ENCODE measurements at regions not wholly inside any gene's neighbourhood (a gene's known extent, or its start where the extent isn't known, plus 50 kb on each side); places are given as distances from the start of the nearest gene placed in this dataset.
"Not testable (repeated sequence)": the region's sequence is repeated elsewhere in the genome, so short reads cannot be mapped to it uniquely, and the experiment has no call there.

DNA sequence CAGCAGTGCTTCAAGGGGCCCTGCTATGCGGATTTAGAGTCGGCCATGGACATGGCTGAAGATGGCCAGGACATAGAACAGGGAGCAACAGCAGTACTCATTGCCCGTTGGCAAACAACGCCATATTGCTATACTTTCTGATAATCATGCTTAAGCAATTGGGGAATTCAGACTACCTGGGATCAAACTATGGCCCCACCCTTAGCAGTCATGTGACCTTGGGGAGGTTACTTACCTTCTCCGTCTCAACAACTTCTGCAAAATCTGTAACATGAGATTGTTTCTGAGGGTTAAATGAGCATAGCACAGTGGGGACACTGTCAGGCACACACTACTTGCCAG, 62.1 kb upstream of the MSMB start:
- 86% methylated on average over 4 of the region's 5 CpGs for WGBS (ENCODE audit: insufficient coverage)
- not testable (repeated sequence) for DNase-seq; H3K27ac ChIP-seq (ENCODE audit: low read length); H3K4me3 ChIP-seq (ENCODE audit: low read length); H3K9me3 ChIP-seq (replicated peaks; ENCODE audit: control insufficient read depth, low read depth, low read length); H3K4me1 ChIP-seq (ENCODE audit: control insufficient read depth, insufficient read depth, low read length); H3K36me3 ChIP-seq (ENCODE audit: control insufficient read depth, insufficient read depth, low read length)
- H3K27me3 ChIP-seq (ENCODE audit: control insufficient read depth, insufficient read depth, low read length), result peaks cover 16% of the 10 kb centered on the region

DNA sequence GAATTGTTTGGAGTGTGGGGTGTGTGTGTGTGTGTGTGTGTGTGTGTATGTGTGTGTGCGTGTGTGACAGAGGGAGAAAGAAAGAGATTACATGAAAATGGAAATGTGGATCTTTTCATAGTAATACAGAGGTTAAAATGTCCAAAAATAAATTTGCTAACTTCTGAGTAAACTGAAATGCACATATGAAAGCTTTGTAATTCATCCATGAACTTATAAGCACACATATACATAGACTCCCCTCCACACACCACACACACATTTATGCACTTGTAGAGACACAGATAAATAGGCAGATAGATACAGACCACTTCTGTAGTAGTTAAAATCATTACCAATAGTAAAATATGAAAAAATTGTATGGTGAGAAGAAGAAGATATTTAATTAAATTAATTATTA, 108.2 kb upstream of the MSMB start:
- no CpG with 5 or more reads among the region's 1 CpG for WGBS (ENCODE audit: insufficient coverage)
- not testable (repeated sequence) for H3K36me3 ChIP-seq (ENCODE audit: control insufficient read depth, insufficient read depth, low read length); DNase-seq; H3K4me3 ChIP-seq (ENCODE audit: low read length); H3K4me1 ChIP-seq (ENCODE audit: control insufficient read depth, insufficient read depth, low read length); H3K9me3 ChIP-seq (replicated peaks; ENCODE audit: control insufficient read depth, low read depth, low read length); H3K27ac ChIP-seq (ENCODE audit: low read length); H3K27me3 ChIP-seq (ENCODE audit: control insufficient read depth, insufficient read depth, low read length)

DNA sequence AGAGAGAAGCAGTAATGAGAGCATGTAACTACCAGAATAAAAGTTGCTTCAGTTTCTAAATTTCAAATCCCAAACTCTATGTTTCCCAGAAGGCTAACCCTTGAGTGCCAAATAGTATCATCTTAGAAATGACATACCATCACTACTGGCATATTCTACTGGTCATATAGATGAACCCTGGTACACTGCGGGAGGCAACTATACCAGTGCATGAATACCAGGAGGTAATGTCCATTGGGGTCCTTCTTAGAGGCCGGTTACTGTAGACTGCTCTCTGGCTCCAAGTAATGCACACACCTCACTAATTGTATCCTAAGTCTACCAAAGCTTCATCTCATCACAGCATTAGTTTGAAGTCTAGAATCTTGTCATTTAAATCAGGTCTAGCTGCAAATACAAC, 108.6 kb upstream of the MSMB start:
- no CpG with 5 or more reads among the region's 2 CpGs for WGBS (ENCODE audit: insufficient coverage)

DNA sequence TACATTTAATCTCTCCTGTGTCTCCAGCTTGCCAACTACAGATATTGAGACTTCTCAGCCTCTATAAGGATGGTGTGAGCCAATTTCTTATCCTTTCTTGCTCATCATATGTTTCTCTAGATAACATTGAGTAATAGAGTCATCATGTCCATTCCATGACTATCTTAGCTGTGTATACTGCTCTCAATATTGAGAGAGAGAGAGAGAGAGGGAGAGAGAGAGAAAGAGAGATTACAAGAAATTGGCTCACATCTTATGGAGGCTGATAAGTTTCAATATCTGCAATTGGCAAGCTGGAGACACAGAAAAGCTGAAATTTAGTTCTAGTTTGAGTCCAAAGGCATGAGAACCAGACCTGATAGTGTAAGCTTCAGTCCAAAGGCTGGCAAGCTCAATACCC, 110.8 kb upstream of the MSMB start:
- H3K9me3 ChIP-seq (replicated peaks; ENCODE audit: control insufficient read depth, low read depth, low read length); DNase-seq; H3K4me1 ChIP-seq (ENCODE audit: control insufficient read depth, insufficient read depth, low read length); H3K4me3 ChIP-seq (ENCODE audit: low read length); H3K36me3 ChIP-seq (ENCODE audit: control insufficient read depth, insufficient read depth, low read length); H3K27me3 ChIP-seq (ENCODE audit: control insufficient read depth, insufficient read depth, low read length); H3K27ac ChIP-seq (ENCODE audit: low read length): not testable (repeated sequence)

More for the DNA sequence above, 108.6 kb upstream of the MSMB start:
- H3K27ac ChIP-seq (ENCODE audit: low read length); H3K27me3 ChIP-seq (ENCODE audit: control insufficient read depth, insufficient read depth, low read length); DNase-seq; H3K9me3 ChIP-seq (replicated peaks; ENCODE audit: control insufficient read depth, low read depth, low read length); H3K4me1 ChIP-seq (ENCODE audit: control insufficient read depth, insufficient read depth, low read length); H3K36me3 ChIP-seq (ENCODE audit: control insufficient read depth, insufficient read depth, low read length); H3K4me3 ChIP-seq (ENCODE audit: low read length): not testable (repeated sequence)

DNA sequence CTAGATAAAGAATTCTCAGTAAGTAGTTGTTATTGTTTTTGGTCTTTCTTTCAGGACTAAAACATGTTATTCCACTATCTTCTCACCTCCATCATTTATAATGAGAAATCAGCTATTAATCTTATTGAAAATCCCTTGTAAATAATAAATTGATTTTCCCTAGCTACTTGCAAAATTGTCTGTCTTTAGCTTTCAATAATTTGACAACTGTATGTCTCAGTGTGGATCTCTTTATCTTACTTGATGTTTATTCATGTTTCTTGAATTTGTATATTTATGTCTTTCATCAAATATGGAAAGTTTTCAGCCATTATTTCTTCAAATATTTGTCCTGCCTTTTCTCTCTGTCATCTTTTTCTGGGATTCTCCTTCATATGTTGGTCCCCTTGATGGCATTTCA, 117.1 kb upstream of the ANTXRL start:
- Histone ChIP-seq H3K27ac (ENCODE audit: low read length) (no peak overlapping the region), H3K36me3 (ENCODE audit: control insufficient read depth, insufficient read depth, low read length) (no peaks in the 10 kb centered on the region), H3K27me3 (ENCODE audit: control insufficient read depth, insufficient read depth, low read length) (no peaks in the 10 kb centered on the region), H3K4me3 (ENCODE audit: low read length) (no peak overlapping the region), H3K4me1 (ENCODE audit: control insufficient read depth, insufficient read depth, low read length) (no peaks in the 10 kb centered on the region), H3K9me3 (replicated peaks; ENCODE audit: control insufficient read depth, low read depth, low read length) (no peaks in the 10 kb centered on the region)
- DNase-seq, result no peak

DNA sequence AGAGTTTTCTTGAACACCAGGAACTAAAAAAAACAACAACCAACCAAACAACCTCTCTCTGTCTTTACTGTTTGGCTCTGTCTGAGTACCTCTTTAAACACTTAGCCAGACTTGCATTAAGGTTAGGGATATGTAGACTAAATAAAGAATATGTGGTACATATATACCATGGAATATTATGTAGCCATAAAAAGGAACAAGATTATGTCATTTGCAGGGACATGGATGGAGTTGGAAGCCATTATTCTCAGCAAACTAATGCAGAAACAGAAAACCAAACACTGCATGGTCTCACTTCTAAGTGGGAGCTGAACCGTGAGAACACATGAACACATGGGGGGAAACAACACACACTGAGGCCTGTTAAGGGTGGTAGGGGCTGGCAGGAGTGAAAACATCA, 116.0 kb upstream of the ANTXRL start:
- no peak for DNase-seq
- Histone ChIP-seq H3K36me3 (ENCODE audit: control insufficient read depth, insufficient read depth, low read length) (no peaks in the 10 kb centered on the region), H3K4me1 (ENCODE audit: control insufficient read depth, insufficient read depth, low read length) (no peaks in the 10 kb centered on the region), H3K9me3 (replicated peaks; ENCODE audit: control insufficient read depth, low read depth, low read length) (no peaks in the 10 kb centered on the region), H3K4me3 (ENCODE audit: low read length) (no peak overlapping the region), H3K27me3 (ENCODE audit: control insufficient read depth, insufficient read depth, low read length) (no peaks in the 10 kb centered on the region), H3K27ac (ENCODE audit: low read length) (no peak overlapping the region)
- WGBS (ENCODE audit: insufficient coverage), result no CpG with 5 or more reads among the region's 1 CpG

DNA sequence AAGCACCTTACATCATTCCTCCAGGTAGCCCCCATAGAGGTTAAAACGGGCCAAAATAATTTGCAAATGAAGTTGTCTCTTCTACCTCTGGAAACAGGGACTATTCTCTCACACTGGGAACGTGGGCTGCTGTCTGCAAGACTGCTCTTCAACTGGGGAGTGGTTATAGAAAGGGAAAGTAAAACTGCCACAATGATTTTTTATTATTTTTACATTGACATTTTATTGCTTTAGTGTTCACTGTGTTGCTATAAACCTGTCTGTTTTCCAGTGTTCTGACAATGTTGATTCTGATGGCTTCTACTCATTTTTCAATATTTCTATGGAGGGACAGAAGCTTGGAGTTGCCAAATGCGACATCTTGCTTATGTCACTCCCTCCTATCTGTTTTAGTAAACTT, 115.1 kb upstream of the ANTXRL start:
- H3K27me3 ChIP-seq (ENCODE audit: control insufficient read depth, insufficient read depth, low read length), result no peaks in the 10 kb centered on the region
- no peaks in the 10 kb centered on the region for H3K36me3 ChIP-seq (ENCODE audit: control insufficient read depth, insufficient read depth, low read length)
- H3K4me3 ChIP-seq (ENCODE audit: low read length), result no peak overlapping the region
- H3K4me1 ChIP-seq (ENCODE audit: control insufficient read depth, insufficient read depth, low read length), result no peaks in the 10 kb centered on the region
- no peak for DNase-seq
- H3K9me3 ChIP-seq (replicated peaks; ENCODE audit: control insufficient read depth, low read depth, low read length), result no peaks in the 10 kb centered on the region
- H3K27ac ChIP-seq (ENCODE audit: low read length), result no peak overlapping the region
- no CpG with 5 or more reads among the region's 3 CpGs for WGBS (ENCODE audit: insufficient coverage)

DNA sequence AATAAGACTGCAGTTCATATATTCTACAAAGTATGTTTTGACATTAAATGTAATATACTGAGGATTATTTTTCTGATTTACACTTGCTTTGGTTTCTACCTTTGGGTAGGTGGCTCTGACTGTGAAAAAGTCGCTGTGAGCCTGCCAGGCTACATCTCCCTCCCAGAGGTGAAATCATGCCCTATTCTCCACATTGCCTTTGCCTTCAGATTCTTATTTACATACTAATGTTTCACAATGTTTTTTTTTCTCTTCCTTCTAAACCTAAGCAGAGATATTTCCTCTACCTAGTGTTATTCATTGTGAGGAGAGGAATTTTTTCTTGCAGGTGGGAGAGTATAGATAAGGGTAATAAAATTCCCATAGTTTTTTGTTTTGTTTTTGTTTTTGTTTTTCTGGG, 111.5 kb upstream of the ANTXRL start:
- H3K27ac ChIP-seq (ENCODE audit: low read length), result no peak overlapping the region
- no peaks in the 10 kb centered on the region for H3K4me1 ChIP-seq (ENCODE audit: control insufficient read depth, insufficient read depth, low read length)
- no peaks in the 10 kb centered on the region for H3K27me3 ChIP-seq (ENCODE audit: control insufficient read depth, insufficient read depth, low read length)
- no CpG with 5 or more reads among the region's 1 CpG for WGBS (ENCODE audit: insufficient coverage)
- H3K36me3 ChIP-seq (ENCODE audit: control insufficient read depth, insufficient read depth, low read length), result no peaks in the 10 kb centered on the region
- H3K9me3 ChIP-seq (replicated peaks; ENCODE audit: control insufficient read depth, low read depth, low read length), result no peaks in the 10 kb centered on the region
- DNase-seq, result no peak
- H3K4me3 ChIP-seq (ENCODE audit: low read length), result no peak overlapping the region

DNA sequence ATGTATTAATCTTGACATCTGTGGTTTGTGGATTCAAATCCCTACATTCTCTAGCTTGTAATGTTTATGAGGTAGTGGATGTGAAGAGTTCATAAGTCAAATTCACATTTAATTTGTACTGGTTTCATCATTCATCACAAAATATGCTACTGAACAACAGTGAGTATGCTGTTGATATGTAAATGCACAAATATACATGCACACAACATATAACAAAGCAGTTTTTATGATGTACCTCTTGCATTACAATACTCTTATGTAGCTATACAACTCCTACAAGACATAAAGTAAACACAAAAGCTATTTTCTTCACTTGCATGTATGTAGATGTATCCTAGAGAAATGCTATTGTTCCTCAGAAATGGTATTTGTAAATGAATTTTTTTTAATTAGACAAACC, 111.0 kb upstream of the ANTXRL start:
- H3K27me3 ChIP-seq (ENCODE audit: control insufficient read depth, insufficient read depth, low read length), result no peaks in the 10 kb centered on the region
- no peaks in the 10 kb centered on the region for H3K9me3 ChIP-seq (replicated peaks; ENCODE audit: control insufficient read depth, low read depth, low read length)
- H3K27ac ChIP-seq (ENCODE audit: low read length), result no peak overlapping the region
- H3K36me3 ChIP-seq (ENCODE audit: control insufficient read depth, insufficient read depth, low read length), result no peaks in the 10 kb centered on the region
- DNase-seq, result no peak
- H3K4me1 ChIP-seq (ENCODE audit: control insufficient read depth, insufficient read depth, low read length), result no peaks in the 10 kb centered on the region
- no peak overlapping the region for H3K4me3 ChIP-seq (ENCODE audit: low read length)

DNA sequence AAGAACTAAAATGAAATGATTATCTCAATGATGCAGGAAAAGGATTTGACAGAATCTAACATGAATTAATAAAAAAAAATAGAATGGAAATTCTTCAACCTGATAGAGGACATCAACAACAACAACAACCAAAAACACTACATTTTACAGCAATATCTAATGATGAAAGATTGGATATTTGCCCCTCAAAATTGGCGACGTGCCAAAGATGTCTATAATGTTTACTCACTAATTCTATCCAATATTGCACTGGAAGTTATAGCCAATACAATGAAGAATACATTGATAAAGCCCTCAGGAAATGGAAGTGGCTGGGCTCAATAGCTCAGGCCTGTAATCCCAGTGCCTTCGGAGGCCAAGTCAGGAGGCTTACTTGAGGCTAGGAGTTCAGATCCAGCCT, 99.4 kb upstream of the ANTXRL start:
- H3K4me3 ChIP-seq (ENCODE audit: low read length); H3K9me3 ChIP-seq (replicated peaks; ENCODE audit: control insufficient read depth, low read depth, low read length); H3K27me3 ChIP-seq (ENCODE audit: control insufficient read depth, insufficient read depth, low read length); DNase-seq; H3K27ac ChIP-seq (ENCODE audit: low read length); H3K36me3 ChIP-seq (ENCODE audit: control insufficient read depth, insufficient read depth, low read length); H3K4me1 ChIP-seq (ENCODE audit: control insufficient read depth, insufficient read depth, low read length): not testable (repeated sequence)
- WGBS (ENCODE audit: insufficient coverage), result no CpG with 5 or more reads among the region's 3 CpGs

DNA sequence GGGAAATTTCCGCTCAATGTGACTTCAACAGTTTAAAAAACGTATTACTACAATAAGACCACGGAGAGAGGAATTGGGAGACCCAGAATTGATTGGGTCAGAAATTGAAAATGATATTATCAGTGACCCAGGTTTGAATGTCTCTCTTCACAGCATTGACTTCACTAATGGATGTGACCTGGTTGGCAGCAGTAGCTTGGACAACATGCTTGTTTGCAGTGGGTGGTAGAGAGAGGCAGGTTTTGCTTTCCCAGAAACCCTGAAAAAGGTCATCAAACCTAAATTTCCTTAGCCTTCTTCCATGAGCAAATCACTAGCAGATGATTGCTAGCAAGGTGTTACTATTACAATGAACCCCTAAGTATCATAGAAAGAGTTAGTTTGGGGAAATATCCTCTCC, 89.7 kb upstream of the ANTXRL start:
- Histone ChIP-seq H3K4me1 (ENCODE audit: control insufficient read depth, insufficient read depth, low read length) (no peaks in the 10 kb centered on the region), H3K27me3 (ENCODE audit: control insufficient read depth, insufficient read depth, low read length) (no peaks in the 10 kb centered on the region), H3K9me3 (replicated peaks; ENCODE audit: control insufficient read depth, low read depth, low read length) (no peaks in the 10 kb centered on the region), H3K27ac (ENCODE audit: low read length) (no peak overlapping the region), H3K36me3 (ENCODE audit: control insufficient read depth, insufficient read depth, low read length) (no peaks in the 10 kb centered on the region), H3K4me3 (ENCODE audit: low read length) (no peak overlapping the region)
- DNase-seq, result no peak
- WGBS (ENCODE audit: insufficient coverage), result no CpG with 5 or more reads among the region's 3 CpGs
